NT2/D1 (cell line): ENCODE measurements at regions not wholly inside any gene's neighbourhood (a gene's known extent, or its start where the extent isn't known, plus 50 kb on each side); places are given as distances from the start of the nearest gene placed in this dataset.
A peak's percentile ranks its signal among the peaks of the same experiment; 100 is the strongest.
"Not testable (repeated sequence)": the region's sequence is repeated elsewhere in the genome, so short reads cannot be mapped to it uniquely, and the experiment has no call there.

ENCODE experiments used
- DNase-seq: peaks from one replicate; pipeline ENCODE4 v3.0.0-alpha.2; 2011; ENCODE audit warnings: low read depth, low spot score
- H3K27me3 ChIP-seq: 2 replicates; pipeline ENCODE4 v1.6.0; 2011; ENCODE audit warnings: mild to moderate bottlenecking; ENCODE audit not compliant: insufficient read length, insufficient read depth
- H3K36me3 ChIP-seq: 2 replicates; pipeline ENCODE4 v1.6.1; 2011; ENCODE audit warnings: mild to moderate bottlenecking, low read length, mixed read lengths; ENCODE audit not compliant: insufficient read depth, insufficient read length
- H3K4me1 ChIP-seq: 2 replicates; pipeline ENCODE4 v1.5.1; 2011; ENCODE audit not compliant: insufficient read depth, insufficient read length
- H3K4me3 ChIP-seq: 2 replicates; pipeline ENCODE4 v1.5.1; 2011; ENCODE audit warnings: low read depth; ENCODE audit not compliant: insufficient read length
- H3K9ac ChIP-seq: 2 replicates; pipeline ENCODE4 v1.6.0; 2011; ENCODE audit warnings: low read depth; ENCODE audit not compliant: insufficient read length
- H3K9me3 ChIP-seq: 2 replicates; pipeline ENCODE4 v1.5.1; 2011; ENCODE audit warnings: mild to moderate bottlenecking, low read length; ENCODE audit not compliant: insufficient read depth

- not testable (repeated sequence) for H3K4me1 ChIP-seq, H3K9me3 ChIP-seq, H3K27me3 ChIP-seq, H3K9ac ChIP-seq, H3K36me3 ChIP-seq, DNase-seq, H3K4me3 ChIP-seq
Observed at GRCh38 chr2:87280596-87281355, 259.1 kb upstream of the PLGLB1 start.

GRCh38 chr2:87283735-87284470 is 262.3 kb upstream of the PLGLB1 start:
- H3K4me3 ChIP-seq, H3K9ac ChIP-seq, H3K27me3 ChIP-seq, H3K4me1 ChIP-seq, H3K9me3 ChIP-seq, H3K36me3 ChIP-seq: not testable (repeated sequence)
- DNase-seq: peak; percentile 36

- H3K9me3 ChIP-seq, H3K36me3 ChIP-seq, DNase-seq, H3K4me3 ChIP-seq, H3K27me3 ChIP-seq, H3K4me1 ChIP-seq, H3K9ac ChIP-seq: not testable (repeated sequence)
Observed at GRCh38 chr2:87284471-87284772, 262.8 kb upstream of the PLGLB1 start.

- H3K4me1 ChIP-seq, H3K27me3 ChIP-seq, H3K36me3 ChIP-seq, H3K4me3 ChIP-seq, H3K9me3 ChIP-seq, DNase-seq, H3K9ac ChIP-seq: not testable (repeated sequence)
Observed at GRCh38 chr2:87285139-87285538, 263.5 kb upstream of the PLGLB1 start.

GRCh38 chr2:87290566-87291307 is 269.1 kb upstream of the PLGLB1 start:
- not testable (repeated sequence) for H3K36me3 ChIP-seq, H3K9me3 ChIP-seq, H3K27me3 ChIP-seq, H3K4me1 ChIP-seq, DNase-seq, H3K4me3 ChIP-seq, H3K9ac ChIP-seq

GRCh38 chr2:87291400-87292200 is 270.0 kb upstream of the PLGLB1 start:
- H3K4me1 ChIP-seq, DNase-seq: not testable (repeated sequence)

GRCh38 chr2:87293931-87294594 is 272.4 kb upstream of the PLGLB1 start:
- H3K9me3 ChIP-seq, DNase-seq, H3K4me1 ChIP-seq: not testable (repeated sequence)

More at GRCh38 chr2:87291400-87292200, 270.0 kb upstream of the PLGLB1 start:
- H3K36me3 ChIP-seq, H3K27me3 ChIP-seq, H3K9ac ChIP-seq, H3K9me3 ChIP-seq, H3K4me3 ChIP-seq: not testable (repeated sequence)

GRCh38 chr2:87295135-87295534 is 273.5 kb upstream of the PLGLB1 start:
- H3K36me3 ChIP-seq, DNase-seq, H3K27me3 ChIP-seq, H3K9ac ChIP-seq, H3K4me3 ChIP-seq, H3K9me3 ChIP-seq, H3K4me1 ChIP-seq: not testable (repeated sequence)

More at GRCh38 chr2:87293931-87294594, 272.4 kb upstream of the PLGLB1 start:
- not testable (repeated sequence) for H3K36me3 ChIP-seq, H3K4me3 ChIP-seq, H3K9ac ChIP-seq, H3K27me3 ChIP-seq

- H3K4me1 ChIP-seq, H3K9me3 ChIP-seq, H3K27me3 ChIP-seq, H3K4me3 ChIP-seq, H3K36me3 ChIP-seq, DNase-seq, H3K9ac ChIP-seq: not testable (repeated sequence)
Observed at GRCh38 chr2:87301349-87301748, 279.7 kb upstream of the PLGLB1 start.

GRCh38 chr2:87301871-87302270 is 280.2 kb upstream of the PLGLB1 start:
- DNase-seq, H3K4me1 ChIP-seq: not testable (repeated sequence)

GRCh38 chr2:87308621-87309020 is 287.0 kb upstream of the PLGLB1 start:
- not testable (repeated sequence) for H3K9ac ChIP-seq, H3K27me3 ChIP-seq, H3K4me1 ChIP-seq, H3K36me3 ChIP-seq, H3K4me3 ChIP-seq, DNase-seq, H3K9me3 ChIP-seq

More at GRCh38 chr2:87301871-87302270, 280.2 kb upstream of the PLGLB1 start:
- H3K36me3 ChIP-seq, H3K9me3 ChIP-seq, H3K27me3 ChIP-seq, H3K9ac ChIP-seq, H3K4me3 ChIP-seq: not testable (repeated sequence)
